Omental fat pad (tissue), 3 donors: ENCODE measurements at regions not wholly inside any gene's neighbourhood (a gene's known extent, or its start where the extent isn't known, plus 50 kb on each side); places are given as distances from the start of the nearest gene placed in this dataset.

ENCODE experiments used
- ATAC-seq: fragments of 150-250 bp; one replicate; pipeline ENCODE4 v1.9.1; 2016; ENCODE audit warnings: mild to moderate bottlenecking, moderate library complexity; ENCODE audit not compliant: low FRiP score
- DNase-seq: peaks from one replicate; pipeline ENCODE4 v3.0.0-alpha.2; 2019; ENCODE audit warnings: low spot score
- CTCF ChIP-seq, 3 donors: fragments of 450-650 bp; IDR thresholded peaks; one replicate each; pipeline ENCODE4 v1.5.1; 2016 to 2017; ENCODE audit warnings: antibody characterized with exemption in 3 of 3, mild to moderate bottlenecking in 3 of 3, moderate library complexity in 2 of 3

DNA sequence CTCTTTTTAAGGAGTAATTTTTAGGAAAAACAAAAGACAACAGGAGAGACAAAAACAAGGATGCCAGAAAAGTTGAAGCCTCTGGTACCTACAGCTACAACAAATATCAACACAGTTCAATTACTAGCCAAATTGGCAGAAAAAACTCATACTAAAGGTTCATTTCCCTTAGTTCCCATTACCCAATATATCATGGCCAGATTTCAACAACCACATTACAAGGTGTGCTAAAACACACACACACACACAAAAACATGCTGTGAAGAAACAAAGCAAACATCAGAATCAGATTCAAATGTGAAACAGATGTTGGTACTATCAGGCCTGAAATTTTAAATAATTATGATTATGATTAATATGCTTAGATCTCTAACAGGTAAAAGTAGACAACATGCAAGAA, 272.7 kb upstream of the CLEC14A start:
- TF ChIP-seq CTCF (IDR thresholded peaks at IDR 0.05), result no peak
- ATAC-seq, result no peak
- DNase-seq, result no peak

DNA sequence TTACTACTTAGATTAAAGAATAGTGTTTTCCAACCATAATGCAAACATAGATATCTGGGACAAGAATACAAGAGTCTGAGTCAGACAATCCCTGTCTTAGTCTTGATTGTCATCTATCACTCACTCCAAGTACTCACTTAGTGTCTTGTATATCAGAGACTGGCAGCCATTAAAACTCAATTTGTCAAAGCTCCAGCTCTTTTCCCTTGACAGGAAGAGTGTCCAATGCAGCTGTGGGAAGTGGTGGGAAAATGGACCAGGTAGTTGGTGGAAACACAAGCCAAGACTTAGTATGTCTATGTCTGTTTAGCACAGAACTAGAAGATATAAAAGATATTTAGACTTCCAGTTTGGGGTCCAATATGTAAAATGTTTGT, 271.6 kb upstream of the CLEC14A start:
- no peak for DNase-seq
- TF ChIP-seq CTCF (IDR thresholded peaks at IDR 0.05), result no peak
- ATAC-seq, result no peak

GRCh38 chr14:38526826-38527501, 271.1 kb upstream of the CLEC14A start:
- TF ChIP-seq CTCF (IDR thresholded peaks at IDR 0.05), result no peak
- ATAC-seq (no peak), DNase-seq (no peak)

DNA sequence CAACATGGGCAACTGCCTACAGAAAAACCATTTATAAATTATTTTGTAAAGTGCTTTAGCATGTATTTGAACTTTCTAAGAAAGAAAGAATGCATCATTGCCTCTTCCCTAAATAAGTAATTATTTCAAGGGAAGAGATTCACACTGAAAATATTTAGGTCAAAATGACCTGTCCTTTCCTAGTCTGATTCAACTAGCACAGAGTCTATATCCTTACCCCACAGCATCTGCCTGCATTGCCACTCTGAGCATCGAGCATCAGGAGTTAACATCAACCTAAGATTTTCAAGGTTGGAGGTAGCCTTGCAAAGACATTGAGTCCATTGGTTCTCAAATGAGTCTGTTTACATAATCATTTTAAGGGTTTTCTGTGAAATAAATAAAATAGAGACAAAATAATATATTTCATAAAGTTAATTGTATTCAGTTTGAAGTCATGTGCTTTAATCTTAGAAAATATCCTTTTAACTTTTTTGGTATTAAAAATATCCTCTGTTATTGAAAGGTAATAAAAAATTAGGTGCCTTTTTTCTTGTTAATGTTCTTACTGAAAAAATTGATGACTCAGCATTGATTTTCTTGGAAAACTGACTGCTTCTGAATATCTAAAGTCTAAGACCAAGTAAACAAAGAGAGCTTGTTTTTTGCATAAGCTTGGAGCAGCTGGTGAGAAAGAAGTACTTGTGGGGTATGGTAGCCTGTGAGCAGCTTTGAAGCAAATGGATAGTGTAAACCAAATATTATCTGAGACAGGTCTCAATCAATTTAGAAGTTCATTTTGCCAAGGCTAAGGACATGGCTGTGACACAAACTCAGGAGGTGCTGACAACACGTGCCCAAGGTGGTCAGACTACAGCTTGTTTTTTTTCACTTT, 269.0 kb upstream of the CLEC14A start:
- DNase-seq, result no peak
- ATAC-seq, result no peak
- TF ChIP-seq CTCF (IDR thresholded peaks at IDR 0.05), result no peak

DNA sequence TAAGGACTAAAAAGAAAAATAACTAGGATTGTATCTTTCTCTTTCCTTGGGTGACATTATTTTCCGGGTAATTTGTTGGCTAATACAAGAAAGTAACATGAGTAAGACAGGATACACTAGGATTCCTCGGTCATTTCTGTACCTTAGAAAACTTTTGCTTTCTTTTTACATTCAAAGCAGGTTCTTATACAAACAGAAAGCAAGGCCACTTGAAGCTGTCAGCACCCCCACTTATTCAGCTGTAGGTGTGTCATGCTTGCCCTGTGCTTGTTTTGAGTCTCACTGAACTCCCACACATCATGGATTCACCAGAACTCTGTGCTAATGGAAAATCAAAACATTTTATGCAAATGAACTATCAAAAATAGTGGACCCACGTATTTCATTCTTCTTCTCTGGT, 266.8 kb upstream of the CLEC14A start:
- no peak for DNase-seq
- no peak for ATAC-seq
- no peak for TF ChIP-seq CTCF (IDR thresholded peaks at IDR 0.05)

GRCh38 chr14:38521591-38521990, 265.7 kb upstream of the CLEC14A start:
- no peak for ATAC-seq
- no peak for TF ChIP-seq CTCF (IDR thresholded peaks at IDR 0.05)
- DNase-seq, result no peak

DNA sequence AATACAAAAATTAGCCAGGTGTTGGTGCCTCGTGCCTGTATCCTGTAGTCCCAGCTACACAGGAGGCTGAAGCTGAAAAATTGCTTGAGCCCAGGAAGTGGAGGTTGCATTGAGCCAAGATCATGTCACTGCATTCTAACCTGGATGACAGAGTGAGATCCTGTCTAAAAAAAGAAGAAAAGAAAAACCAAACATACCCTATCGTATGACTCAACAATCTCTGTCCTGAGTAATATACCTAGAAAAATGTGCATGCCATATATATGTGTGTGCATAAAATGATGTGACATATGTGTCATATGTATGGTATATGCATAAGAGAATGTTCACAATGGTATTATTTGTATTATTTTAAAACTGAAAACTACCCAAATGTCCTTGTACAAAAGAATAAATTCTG, 261.5 kb upstream of the CLEC14A start:
- DNase-seq, result no peak
- no peak for TF ChIP-seq CTCF (IDR thresholded peaks at IDR 0.05)
- ATAC-seq, result no peak
